ENCODE measurements at regions not wholly inside any gene's neighbourhood (a gene's known extent, or its start where the extent isn't known, plus 50 kb on each side); places are given as distances from the start of the nearest gene placed in this dataset.

DNA sequence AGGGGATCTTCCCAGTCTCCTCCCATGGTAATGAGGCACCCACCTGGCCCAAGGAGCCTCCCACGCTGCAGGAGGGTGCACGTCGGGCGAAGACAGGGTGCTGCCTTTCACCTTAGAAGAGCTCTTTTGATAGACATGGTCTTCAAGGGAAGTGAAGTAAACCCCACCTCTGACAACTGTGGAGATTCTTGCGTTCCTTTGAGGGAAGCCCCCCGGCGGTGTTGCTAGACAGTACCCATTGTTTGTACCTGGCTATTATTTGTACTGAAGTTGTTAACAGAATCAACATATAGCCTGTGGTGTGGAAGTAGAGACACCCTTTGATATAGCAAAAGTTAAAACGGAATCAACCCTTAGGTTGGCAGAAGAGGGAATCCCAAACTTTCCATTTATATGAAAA is 648.0 kb downstream of the GALR1 start:
- no peak for TF ChIP-seq CTCF (IDR thresholded peaks at IDR 0.05; ENCODE audit: low read depth, low read length)
- no peak overlapping the region for H3K4me3 ChIP-seq (ENCODE audit: low read depth, low read length)

DNA sequence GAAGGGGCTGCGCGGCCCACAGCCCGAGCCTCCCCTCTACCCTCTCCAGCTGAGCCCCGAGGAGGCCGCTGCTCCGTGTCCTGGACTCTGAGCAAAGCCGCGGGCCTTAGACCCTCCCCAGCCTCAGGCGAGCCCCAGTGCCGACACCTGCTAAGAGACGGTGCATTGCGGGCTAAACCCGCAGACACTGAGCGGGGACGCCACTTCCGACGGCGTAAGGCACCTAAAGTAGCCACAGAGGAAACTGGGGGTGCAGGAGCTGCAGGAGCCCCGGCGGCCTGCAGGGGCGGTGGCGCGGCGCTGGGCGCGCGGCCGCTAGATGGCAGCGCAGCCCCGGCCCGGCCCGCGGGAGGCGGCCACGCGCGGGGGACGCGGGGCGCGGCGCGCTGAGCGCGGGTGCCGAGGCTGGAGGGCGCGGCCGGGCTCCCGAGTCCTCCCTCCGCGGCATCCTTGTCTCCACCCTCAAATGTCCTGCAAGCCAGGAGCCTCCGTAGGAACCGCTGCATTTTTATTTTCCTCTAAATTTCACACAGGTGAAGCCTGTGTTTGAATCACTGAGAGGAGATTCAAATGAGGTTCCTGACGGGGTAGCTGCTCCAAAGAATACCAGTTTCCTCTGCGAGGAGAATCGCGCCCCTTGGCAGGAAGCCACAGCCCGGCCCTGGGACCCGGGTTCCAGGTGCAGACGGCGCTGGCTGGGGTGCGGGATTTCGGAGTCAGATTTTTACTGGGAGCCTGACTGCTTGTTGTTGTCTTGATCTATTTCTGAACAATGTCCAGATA is 650.5 kb downstream of the GALR1 start:
- TF ChIP-seq CTCF (IDR thresholded peaks at IDR 0.05; ENCODE audit: low read depth, low read length) = peak; percentile 24; the same call in 1 of the 2 replicates
- no peak overlapping the region for H3K4me3 ChIP-seq (ENCODE audit: low read depth, low read length)

GRCh38 chr18:77905011-77905410 is 655.4 kb downstream of the GALR1 start:
- no peak overlapping the region for H3K4me3 ChIP-seq (ENCODE audit: low read depth, low read length)
- TF ChIP-seq CTCF (IDR thresholded peaks at IDR 0.05; ENCODE audit: low read depth, low read length) = no peak

- no peak overlapping the region for H3K4me3 ChIP-seq (ENCODE audit: low read depth, low read length)
- TF ChIP-seq CTCF (IDR thresholded peaks at IDR 0.05; ENCODE audit: low read depth, low read length) = no peak
These were observed 655.9 kb downstream of the GALR1 start for GRCh38 chr18:77905449-77906055.

DNA sequence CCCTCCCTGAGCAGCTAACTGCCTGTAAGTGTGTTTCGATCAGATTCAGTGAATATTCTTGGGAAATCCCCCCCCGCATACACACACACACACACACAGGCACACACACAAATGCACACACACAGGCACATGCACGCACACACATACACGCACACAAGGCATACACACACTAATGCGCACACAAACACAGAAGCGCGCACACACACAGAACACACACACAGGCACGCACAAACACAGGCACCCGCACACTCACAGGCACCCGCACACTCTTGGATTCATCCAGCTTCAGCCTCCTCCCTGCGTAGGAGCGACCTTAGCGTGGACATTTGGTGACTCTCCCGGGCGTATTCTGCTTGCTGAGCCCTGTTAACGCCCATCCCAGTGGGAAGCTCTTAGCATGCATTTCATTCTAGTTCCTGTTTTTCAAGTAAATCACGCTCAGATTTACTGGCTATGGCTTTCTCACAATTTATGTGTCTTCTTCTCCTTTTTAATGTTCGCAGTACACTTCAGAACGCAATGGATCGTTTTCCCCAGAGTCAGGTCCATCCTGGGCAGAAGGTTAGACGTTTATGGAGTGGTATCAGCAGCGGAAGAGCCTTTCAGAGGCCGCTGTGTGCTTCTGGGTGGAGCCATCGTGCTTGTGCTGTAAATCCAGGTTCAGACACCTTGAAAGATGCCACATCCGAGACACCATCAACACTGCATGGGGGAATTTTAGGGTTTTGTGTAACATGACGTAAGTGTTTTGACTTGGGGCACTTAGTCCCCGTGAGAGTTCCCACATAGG is 656.6 kb downstream of the GALR1 start:
- TF ChIP-seq CTCF (IDR thresholded peaks at IDR 0.05; ENCODE audit: low read depth, low read length) = no peak

DNA sequence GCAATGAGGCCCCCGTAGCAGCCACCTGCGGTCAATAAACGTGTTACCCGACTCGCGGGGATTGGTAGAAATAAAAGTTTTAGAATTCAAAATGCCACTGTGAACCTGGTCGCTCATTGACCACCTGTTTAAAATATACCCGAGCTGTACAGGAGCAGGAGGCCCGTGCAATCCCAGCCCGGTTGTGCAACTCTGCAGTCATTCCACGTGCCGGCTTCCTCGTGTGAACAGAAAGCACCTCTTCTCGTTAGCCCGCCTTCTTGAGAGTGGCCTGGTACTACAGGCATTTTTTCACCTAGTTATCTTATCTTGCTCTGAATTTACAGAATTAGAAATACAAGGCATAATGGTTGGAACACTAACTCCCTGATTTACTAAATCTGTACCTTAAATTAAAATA is 660.7 kb downstream of the GALR1 start:
- TF ChIP-seq CTCF (IDR thresholded peaks at IDR 0.05; ENCODE audit: low read depth, low read length) = no peak
- H3K4me3 ChIP-seq (ENCODE audit: low read depth, low read length) = no peak overlapping the region

More for the DNA sequence above, 656.6 kb downstream of the GALR1 start:
- no peak overlapping the region for H3K4me3 ChIP-seq (ENCODE audit: low read depth, low read length)
